Smooth muscle cell (in vitro differentiated cells): ENCODE measurements at regions not wholly inside any gene's neighbourhood (a gene's known extent, or its start where the extent isn't known, plus 50 kb on each side); places are given as distances from the start of the nearest gene placed in this dataset.

Experiments used
- DNase-seq: peaks from one replicate; lab custom pipeline; 2025; ENCODE audit not compliant: unreplicated experiment; lab: John Stamatoyannopoulos, UW
- H2AFZ ChIP-seq: fragments of 200-600 bp; sonication (generic); 2 replicates; pipeline ENCODE4 v1.6.0; 2016; ENCODE audit warnings: antibody characterized with exemption, low read depth, mild to moderate bottlenecking
- H3F3A ChIP-seq: fragments of 200-600 bp; sonication (generic); 2 replicates; pipeline ENCODE4 v1.6.0; 2017; ENCODE audit warnings: antibody characterized with exemption, low read depth
- H3K27ac ChIP-seq: fragments of 200-600 bp; sonication (generic); 2 replicates; pipeline ENCODE4 v1.5.1; 2016; ENCODE audit warnings: low read depth, mild to moderate bottlenecking
- H3K27me3 ChIP-seq: fragments of 200-600 bp; sonication (generic); 2 replicates; pipeline ENCODE4 v1.6.1; 2016; ENCODE audit warnings: low read depth, mild to moderate bottlenecking
- H3K36me3 ChIP-seq: fragments of 200-600 bp; sonication (generic); 2 replicates; pipeline ENCODE4 v1.5.1; 2016; ENCODE audit warnings: low read depth
- H3K4me1 ChIP-seq: fragments of 200-600 bp; sonication (generic); 2 replicates; pipeline ENCODE4 v1.5.1; 2016; ENCODE audit warnings: low read depth
- H3K4me2 ChIP-seq: fragments of 200-600 bp; sonication (generic); 2 replicates; pipeline ENCODE4 v1.6.0; 2016; ENCODE audit warnings: mild to moderate bottlenecking
- H3K4me3 ChIP-seq: fragments of 200-600 bp; sonication (generic); 2 replicates; pipeline ENCODE4 v1.5.1; 2016; ENCODE audit warnings: mild to moderate bottlenecking
- H3K79me2 ChIP-seq: fragments of 200-600 bp; sonication (generic); 2 replicates; pipeline ENCODE4 v1.6.0; 2016; ENCODE audit warnings: low read depth, mild to moderate bottlenecking
- H3K9ac ChIP-seq: fragments of 200-600 bp; sonication (generic); 2 replicates; pipeline ENCODE4 v1.6.0; 2016; ENCODE audit warnings: low read depth
- H3K9me3 ChIP-seq: fragments of 200-600 bp; sonication (generic); replicated peaks from 2 replicates; pipeline ENCODE4 v1.5.1; 2016; ENCODE audit warnings: low read depth
- H4K20me1 ChIP-seq: fragments of 200-600 bp; sonication (generic); 2 replicates; pipeline ENCODE4 v1.6.0; 2016; ENCODE audit warnings: low read depth
- WGBS: methylation state at CpG from one replicate; pipeline ENCODE4 v1.1.7; 2016; ENCODE audit warnings: low lambda C conversion rate; 5-methylcytosine and 5-hydroxymethylcytosine counted together
- TF ChIP-seq, protein P1 (sequence below): fragments of 200-600 bp; sonication (generic); IDR thresholded peaks from 2 replicates; pipeline ENCODE4 v1.5.1; 2017; ENCODE audit warnings: borderline replicate concordance, mild to moderate bottlenecking, antibody characterized with exemption; ENCODE audit not compliant: insufficient read depth, poor library complexity, severe bottlenecking

DNA sequence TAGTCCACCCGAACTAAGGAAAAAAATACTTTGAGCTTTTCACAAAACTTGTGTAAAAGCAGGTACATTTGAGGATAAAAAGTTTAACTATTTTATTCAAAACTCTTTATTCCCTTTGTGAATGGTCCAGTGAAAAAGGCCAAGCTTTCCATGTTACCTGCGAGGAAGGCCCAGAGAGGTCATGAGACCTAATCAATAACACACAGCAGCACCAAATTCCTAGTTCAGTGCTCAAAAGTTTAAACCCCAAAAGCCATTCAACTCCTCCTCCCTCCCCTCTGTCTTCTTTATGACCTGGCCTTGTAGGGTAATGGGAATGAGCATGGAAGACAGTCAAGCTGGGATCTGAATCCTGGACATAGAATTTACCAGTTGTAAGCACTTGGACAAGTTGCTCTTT, 151.9 kb upstream of the FGGY start:
- peaks cover 10% of the 10 kb centered on the region for H3F3A ChIP-seq
- TF ChIP-seq, protein P1, sequence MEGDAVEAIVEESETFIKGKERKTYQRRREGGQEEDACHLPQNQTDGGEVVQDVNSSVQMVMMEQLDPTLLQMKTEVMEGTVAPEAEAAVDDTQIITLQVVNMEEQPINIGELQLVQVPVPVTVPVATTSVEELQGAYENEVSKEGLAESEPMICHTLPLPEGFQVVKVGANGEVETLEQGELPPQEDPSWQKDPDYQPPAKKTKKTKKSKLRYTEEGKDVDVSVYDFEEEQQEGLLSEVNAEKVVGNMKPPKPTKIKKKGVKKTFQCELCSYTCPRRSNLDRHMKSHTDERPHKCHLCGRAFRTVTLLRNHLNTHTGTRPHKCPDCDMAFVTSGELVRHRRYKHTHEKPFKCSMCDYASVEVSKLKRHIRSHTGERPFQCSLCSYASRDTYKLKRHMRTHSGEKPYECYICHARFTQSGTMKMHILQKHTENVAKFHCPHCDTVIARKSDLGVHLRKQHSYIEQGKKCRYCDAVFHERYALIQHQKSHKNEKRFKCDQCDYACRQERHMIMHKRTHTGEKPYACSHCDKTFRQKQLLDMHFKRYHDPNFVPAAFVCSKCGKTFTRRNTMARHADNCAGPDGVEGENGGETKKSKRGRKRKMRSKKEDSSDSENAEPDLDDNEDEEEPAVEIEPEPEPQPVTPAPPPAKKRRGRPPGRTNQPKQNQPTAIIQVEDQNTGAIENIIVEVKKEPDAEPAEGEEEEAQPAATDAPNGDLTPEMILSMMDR = no peak
- H4K20me1 ChIP-seq = no peaks in the 10 kb centered on the region
- H3K36me3 ChIP-seq = no peaks in the 10 kb centered on the region
- H3K9ac ChIP-seq = no peak overlapping the region
- no peak overlapping the region for H2AFZ ChIP-seq
- no peaks in the 10 kb centered on the region for H3K4me1 ChIP-seq
- H3K27ac ChIP-seq = no peak overlapping the region
- H3K4me2 ChIP-seq = no peak overlapping the region
- H3K79me2 ChIP-seq = no peaks in the 10 kb centered on the region
- 96% methylated on average over 2 of the region's 2 CpGs for WGBS
- DNase-seq = no peak
- no peaks in the 10 kb centered on the region for H3K27me3 ChIP-seq
- no peak overlapping the region for H3K4me3 ChIP-seq
- no peaks in the 10 kb centered on the region for H3K9me3 ChIP-seq

DNA sequence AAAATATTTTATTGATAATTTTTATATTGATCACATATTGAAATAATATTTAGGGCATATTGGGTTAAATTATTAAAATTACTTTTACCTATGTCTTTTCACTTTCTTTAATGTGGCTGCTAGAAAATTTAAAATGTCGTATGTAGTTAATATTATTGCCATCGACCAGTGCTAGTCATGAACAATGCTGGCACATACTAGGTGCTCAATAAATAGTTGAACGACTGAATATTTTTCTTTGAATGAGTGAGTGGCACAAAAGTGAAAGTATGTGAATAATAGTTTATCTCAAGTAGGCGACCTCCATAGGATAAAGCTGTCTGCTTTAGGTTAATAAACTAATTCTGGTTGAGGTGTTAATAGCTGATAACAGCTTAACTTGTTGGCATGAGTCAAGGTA, 150.8 kb upstream of the FGGY start:
- Histone ChIP-seq H3K27ac (no peak overlapping the region), H3K4me3 (peak overlapping the region; percentile 52), H3K4me1 (peaks cover 7% of the 10 kb centered on the region), H3K9ac (no peak overlapping the region), H3K9me3 (no peaks in the 10 kb centered on the region), H4K20me1 (no peaks in the 10 kb centered on the region), H3K4me2 (peak overlapping the region; percentile 91), H2AFZ (no peak overlapping the region), H3K27me3 (no peaks in the 10 kb centered on the region), H3K79me2 (no peaks in the 10 kb centered on the region), H3F3A (peaks cover 19% of the 10 kb centered on the region), H3K36me3 (no peaks in the 10 kb centered on the region)
- WGBS = 88% methylated on average over 4 of the region's 4 CpGs
- TF ChIP-seq, protein P1 = no peak
- DNase-seq = no peak

DNA sequence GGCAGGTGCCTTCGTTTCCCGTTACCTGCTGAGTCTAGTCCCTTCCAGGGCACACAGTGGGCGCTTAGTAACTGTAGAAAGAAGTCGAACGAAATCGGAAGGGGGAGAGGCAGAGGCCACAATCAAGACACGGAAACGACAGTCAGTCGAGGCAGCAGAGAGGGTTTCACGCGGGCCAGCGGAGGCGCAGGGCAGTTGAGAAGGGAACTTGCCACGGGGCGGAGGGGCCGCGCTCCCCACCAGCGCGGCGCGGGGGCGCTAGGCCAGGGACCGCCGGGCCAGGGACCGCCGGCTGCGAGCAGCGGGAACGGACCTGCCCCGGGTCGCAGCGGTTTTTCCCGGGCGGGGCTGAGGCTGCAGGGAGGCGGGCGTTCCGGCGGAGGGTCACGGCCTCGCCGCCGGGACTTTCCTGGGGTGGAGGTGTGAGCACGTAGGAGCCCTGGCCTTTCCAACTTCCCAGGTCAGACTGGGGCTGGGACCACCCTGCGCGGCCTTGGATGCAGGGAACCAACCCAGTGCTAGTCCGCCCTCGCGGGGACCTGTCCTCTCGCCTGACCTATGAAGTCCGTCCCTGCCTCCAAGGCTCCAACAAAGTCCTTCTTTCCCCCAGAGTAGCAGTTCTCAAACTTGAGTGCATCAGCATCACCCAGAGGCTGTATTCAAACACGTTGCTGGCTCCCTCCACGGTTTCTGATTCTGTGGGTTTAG, 150.1 kb upstream of the FGGY start:
- peak overlapping the region; percentile 91 for H2AFZ ChIP-seq
- H3K4me1 ChIP-seq = peaks cover 7% of the 10 kb centered on the region
- no peaks in the 10 kb centered on the region for H3K27me3 ChIP-seq
- 6% methylated on average over 48 of the region's 52 CpGs for WGBS
- H3K4me2 ChIP-seq = peak overlapping the region; percentile 91
- peaks cover 25% of the 10 kb centered on the region for H3F3A ChIP-seq
- H3K9ac ChIP-seq = peak overlapping the region; percentile 34
- no peaks in the 10 kb centered on the region for H3K9me3 ChIP-seq
- no peaks in the 10 kb centered on the region for H3K36me3 ChIP-seq
- no peaks in the 10 kb centered on the region for H3K79me2 ChIP-seq
- DNase-seq = no peak
- TF ChIP-seq, protein P1 = no peak
- no peaks in the 10 kb centered on the region for H4K20me1 ChIP-seq
- H3K27ac ChIP-seq = no peak overlapping the region
- H3K4me3 ChIP-seq = peak overlapping the region; percentile 52

DNA sequence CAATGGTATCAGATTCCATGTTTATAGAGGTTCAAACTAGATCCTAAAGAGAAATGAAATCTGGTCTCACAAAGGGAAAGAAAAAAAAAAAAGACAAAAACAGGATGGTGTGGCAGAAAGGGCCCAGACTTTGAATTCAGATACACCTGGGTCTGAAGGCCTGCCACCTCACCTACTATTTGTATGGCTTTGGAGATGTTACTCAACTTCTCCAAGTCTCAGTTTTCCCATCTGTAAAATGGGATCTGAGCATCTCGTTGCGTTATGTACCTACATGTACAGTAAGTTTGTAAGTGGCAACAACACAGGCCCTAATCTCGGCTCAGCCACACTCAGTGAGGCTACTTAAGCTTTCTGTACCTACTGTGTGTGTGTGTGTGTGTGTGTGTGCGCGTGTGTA, 147.5 kb upstream of the FGGY start:
- H3K4me1 ChIP-seq = peaks cover 7% of the 10 kb centered on the region
- no peaks in the 10 kb centered on the region for H3K9me3 ChIP-seq
- H3K27me3 ChIP-seq = no peaks in the 10 kb centered on the region
- H3F3A ChIP-seq = peaks cover 31% of the 10 kb centered on the region
- no peak overlapping the region for H3K27ac ChIP-seq
- TF ChIP-seq, protein P1 = no peak
- WGBS = 99% methylated on average over 5 of the region's 5 CpGs
- H3K9ac ChIP-seq = no peak overlapping the region
- H3K4me2 ChIP-seq = no peak overlapping the region
- H3K4me3 ChIP-seq = no peak overlapping the region
- no peaks in the 10 kb centered on the region for H3K79me2 ChIP-seq
- no peaks in the 10 kb centered on the region for H4K20me1 ChIP-seq
- H2AFZ ChIP-seq = no peak overlapping the region
- H3K36me3 ChIP-seq = no peaks in the 10 kb centered on the region
- DNase-seq = no peak
